ENCODE measurements at regions not wholly inside any gene's neighbourhood (a gene's known extent, or its start where the extent isn't known, plus 50 kb on each side); places are given as distances from the start of the nearest gene placed in this dataset.

DNA sequence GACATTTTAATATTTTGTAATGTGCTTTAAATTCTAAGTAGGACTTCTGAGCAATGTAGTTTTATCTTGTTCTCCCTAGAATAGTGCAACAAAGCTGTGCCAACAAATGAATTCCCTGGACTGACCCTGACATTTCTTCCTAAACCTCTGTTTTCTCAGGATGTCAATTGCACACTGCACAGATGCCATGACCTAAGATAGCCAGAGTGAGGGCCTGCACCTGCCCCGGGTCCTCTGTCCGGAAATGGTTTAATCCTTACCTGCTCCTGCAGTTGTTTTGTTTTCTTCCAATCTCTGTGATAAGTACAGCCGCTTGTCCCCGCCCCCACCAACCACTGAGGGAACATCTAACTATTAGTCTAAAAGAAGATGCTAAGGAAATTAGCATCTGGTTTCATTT is 831.5 kb downstream of the GALC start:
- Histone ChIP-seq H3K9me3 (ENCODE audit: control insufficient read depth in 4 of 4, low read length in 3 of 4) (no peaks in the 10 kb centered on the region), H3K27ac (ENCODE audit: low read depth in 1 of 2, low read length in 2 of 2) (no peak overlapping the region), H3K4me1 (ENCODE audit: control insufficient read depth in 4 of 4, insufficient read depth in 4 of 4, low read length in 3 of 4) (no peaks in the 10 kb centered on the region), H3K27me3 (ENCODE audit: control insufficient read depth in 4 of 4, insufficient read depth in 4 of 4, low read length in 3 of 4) (no peaks in the 10 kb centered on the region), H3K9ac (ENCODE audit: low read depth in 1 of 2, low read length in 2 of 2) (no peak overlapping the region), H3K4me3 (ENCODE audit: low read depth in 1 of 3, low read length in 3 of 3) (no peak overlapping the region), H3K36me3 (ENCODE audit: control insufficient read depth in 4 of 4, insufficient read depth in 3 of 4, low read depth in 1 of 4, low read length in 3 of 4) (no peaks in the 10 kb centered on the region)
- TF ChIP-seq RXRA (IDR thresholded peaks at IDR 0.05): no peak
- TF ChIP-seq CTCF (IDR thresholded peaks at IDR 0.05; ENCODE audit: low read depth, low read length, missing input control): no peak
- no peak for TF ChIP-seq REST (IDR thresholded peaks at IDR 0.05)
- no peak for TF ChIP-seq JUND (IDR thresholded peaks at IDR 0.05)
- no peak for TF ChIP-seq EGR1 (IDR thresholded peaks at IDR 0.05; ENCODE audit: low read depth in 2 of 2)
- TF ChIP-seq, protein P1, sequence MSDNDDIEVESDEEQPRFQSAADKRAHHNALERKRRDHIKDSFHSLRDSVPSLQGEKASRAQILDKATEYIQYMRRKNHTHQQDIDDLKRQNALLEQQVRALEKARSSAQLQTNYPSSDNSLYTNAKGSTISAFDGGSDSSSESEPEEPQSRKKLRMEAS (IDR thresholded peaks at IDR 0.05): no peak
- TF ChIP-seq, protein P2, sequence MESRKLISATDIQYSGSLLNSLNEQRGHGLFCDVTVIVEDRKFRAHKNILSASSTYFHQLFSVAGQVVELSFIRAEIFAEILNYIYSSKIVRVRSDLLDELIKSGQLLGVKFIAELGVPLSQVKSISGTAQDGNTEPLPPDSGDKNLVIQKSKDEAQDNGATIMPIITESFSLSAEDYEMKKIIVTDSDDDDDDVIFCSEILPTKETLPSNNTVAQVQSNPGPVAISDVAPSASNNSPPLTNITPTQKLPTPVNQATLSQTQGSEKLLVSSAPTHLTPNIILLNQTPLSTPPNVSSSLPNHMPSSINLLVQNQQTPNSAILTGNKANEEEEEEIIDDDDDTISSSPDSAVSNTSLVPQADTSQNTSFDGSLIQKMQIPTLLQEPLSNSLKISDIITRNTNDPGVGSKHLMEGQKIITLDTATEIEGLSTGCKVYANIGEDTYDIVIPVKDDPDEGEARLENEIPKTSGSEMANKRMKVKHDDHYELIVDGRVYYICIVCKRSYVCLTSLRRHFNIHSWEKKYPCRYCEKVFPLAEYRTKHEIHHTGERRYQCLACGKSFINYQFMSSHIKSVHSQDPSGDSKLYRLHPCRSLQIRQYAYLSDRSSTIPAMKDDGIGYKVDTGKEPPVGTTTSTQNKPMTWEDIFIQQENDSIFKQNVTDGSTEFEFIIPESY (IDR thresholded peaks at IDR 0.05): no peak
- TF ChIP-seq HNF4G (IDR thresholded peaks at IDR 0.05): no peak
- TF ChIP-seq FOXA2 (IDR thresholded peaks at IDR 0.05): no peak
- TF ChIP-seq FOXA1 (IDR thresholded peaks at IDR 0.05): no peak
- TF ChIP-seq RAD21 (IDR thresholded peaks at IDR 0.05): no peak
- TF ChIP-seq NR2F2 (IDR thresholded peaks at IDR 0.05): no peak
- TF ChIP-seq SP1 (IDR thresholded peaks at IDR 0.05): no peak
- no peak for TF ChIP-seq ATF3 (IDR thresholded peaks at IDR 0.05)
- no peak for TF ChIP-seq YY1 (IDR thresholded peaks at IDR 0.05)
- TF ChIP-seq HNF4A (conservative IDR thresholded peaks at IDR 0.05): no peak
- no peak for TF ChIP-seq TAF1 (conservative IDR thresholded peaks at IDR 0.05)
- TF ChIP-seq GABPA (IDR thresholded peaks at IDR 0.05 in 1 of 2, conservative IDR thresholded peaks at IDR 0.05 in 1 of 2): no peak
- WGBS: 24% methylated on average over 4 of the region's 4 CpGs
- no peak for DNase-seq (ENCODE audit: low spot score)
